ENCODE measurements at regions not wholly inside any gene's neighbourhood (a gene's known extent, or its start where the extent isn't known, plus 50 kb on each side); places are given as distances from the start of the nearest gene placed in this dataset.

- Histone ChIP-seq H3K9ac (ENCODE audit: low read length) (no peak overlapping the region), H3K9me3 (ENCODE audit: insufficient read depth, low read length) (no peaks in the 10 kb centered on the region), H2AFZ (ENCODE audit: low read depth, low read length, severe bottlenecking) (no peak overlapping the region), H3K4me2 (ENCODE audit: low read depth, low read length, poor library complexity, severe bottlenecking) (no peak overlapping the region), H3F3A (ENCODE audit: insufficient read depth) (no peaks in the 10 kb centered on the region), H3K79me2 (ENCODE audit: insufficient read depth, low read length) (no peaks in the 10 kb centered on the region), H3K36me3 (ENCODE audit: low read length) (no peaks in the 10 kb centered on the region), H3K27ac (ENCODE audit: low read depth, low read length) (no peak overlapping the region), H4K20me1 (ENCODE audit: low read depth, low read length) (no peaks in the 10 kb centered on the region), H3K27me3 (ENCODE audit: low read length) (no peaks in the 10 kb centered on the region), H3K9me2 (replicated peaks; ENCODE audit: insufficient read depth, low read length) (no peaks in the 10 kb centered on the region), H3K4me3 (ENCODE audit: insufficient read depth, low read length, poor library complexity, severe bottlenecking) (no peak overlapping the region)
- TF ChIP-seq EZH2phosphoT487 (conservative IDR thresholded peaks at IDR 0.05; ENCODE audit: low read length) = no peak
- TF ChIP-seq CTCF (IDR thresholded peaks at IDR 0.05; ENCODE audit: insufficient read depth, low read length, poor library complexity, severe bottlenecking) = no peak
Measured at GRCh38 chr3:112739252-112739965, 98.5 kb upstream of the CCDC80 start.

- no peaks in the 10 kb centered on the region for H3K27me3 ChIP-seq (ENCODE audit: low read length)
- no peak overlapping the region for H2AFZ ChIP-seq (ENCODE audit: low read depth, low read length, severe bottlenecking)
- no peaks in the 10 kb centered on the region for H3K36me3 ChIP-seq (ENCODE audit: low read length)
- H3K4me2 ChIP-seq (ENCODE audit: low read depth, low read length, poor library complexity, severe bottlenecking) = no peak overlapping the region
- H3K79me2 ChIP-seq (ENCODE audit: insufficient read depth, low read length) = no peaks in the 10 kb centered on the region
- TF ChIP-seq EZH2phosphoT487 (conservative IDR thresholded peaks at IDR 0.05; ENCODE audit: low read length) (no peak), CTCF (IDR thresholded peaks at IDR 0.05; ENCODE audit: insufficient read depth, low read length, poor library complexity, severe bottlenecking) (no peak)
- no peaks in the 10 kb centered on the region for H4K20me1 ChIP-seq (ENCODE audit: low read depth, low read length)
- no peak overlapping the region for H3K9ac ChIP-seq (ENCODE audit: low read length)
- H3K4me3 ChIP-seq (ENCODE audit: insufficient read depth, low read length, poor library complexity, severe bottlenecking) = no peak overlapping the region
- no peaks in the 10 kb centered on the region for H3K9me3 ChIP-seq (ENCODE audit: insufficient read depth, low read length)
- H3K9me2 ChIP-seq (replicated peaks; ENCODE audit: insufficient read depth, low read length) = no peaks in the 10 kb centered on the region
- H3F3A ChIP-seq (ENCODE audit: insufficient read depth) = no peaks in the 10 kb centered on the region
- no peak overlapping the region for H3K27ac ChIP-seq (ENCODE audit: low read depth, low read length)
Measured at GRCh38 chr3:112738366-112738765, 97.4 kb upstream of the CCDC80 start.

- Histone ChIP-seq H3K9ac (ENCODE audit: low read length) (no peak overlapping the region), H2AFZ (ENCODE audit: low read depth, low read length, severe bottlenecking) (no peak overlapping the region), H3K9me3 (ENCODE audit: insufficient read depth, low read length) (no peaks in the 10 kb centered on the region), H3K9me2 (replicated peaks; ENCODE audit: insufficient read depth, low read length) (no peaks in the 10 kb centered on the region), H4K20me1 (ENCODE audit: low read depth, low read length) (no peaks in the 10 kb centered on the region), H3K79me2 (ENCODE audit: insufficient read depth, low read length) (no peaks in the 10 kb centered on the region), H3K4me2 (ENCODE audit: low read depth, low read length, poor library complexity, severe bottlenecking) (no peak overlapping the region), H3K27ac (ENCODE audit: low read depth, low read length) (no peak overlapping the region), H3K36me3 (ENCODE audit: low read length) (no peaks in the 10 kb centered on the region), H3K4me3 (ENCODE audit: insufficient read depth, low read length, poor library complexity, severe bottlenecking) (no peak overlapping the region), H3F3A (ENCODE audit: insufficient read depth) (no peaks in the 10 kb centered on the region), H3K27me3 (ENCODE audit: low read length) (no peaks in the 10 kb centered on the region)
- TF ChIP-seq CTCF (IDR thresholded peaks at IDR 0.05; ENCODE audit: insufficient read depth, low read length, poor library complexity, severe bottlenecking) (no peak), EZH2phosphoT487 (conservative IDR thresholded peaks at IDR 0.05; ENCODE audit: low read length) (no peak)
Measured at GRCh38 chr3:112736805-112737566, 96.0 kb upstream of the CCDC80 start.

Measured in SU-DHL-6 (cell line).